ENCODE measurements at regions not wholly inside any gene's neighbourhood (a gene's known extent, or its start where the extent isn't known, plus 50 kb on each side); places are given as distances from the start of the nearest gene placed in this dataset.

DNA sequence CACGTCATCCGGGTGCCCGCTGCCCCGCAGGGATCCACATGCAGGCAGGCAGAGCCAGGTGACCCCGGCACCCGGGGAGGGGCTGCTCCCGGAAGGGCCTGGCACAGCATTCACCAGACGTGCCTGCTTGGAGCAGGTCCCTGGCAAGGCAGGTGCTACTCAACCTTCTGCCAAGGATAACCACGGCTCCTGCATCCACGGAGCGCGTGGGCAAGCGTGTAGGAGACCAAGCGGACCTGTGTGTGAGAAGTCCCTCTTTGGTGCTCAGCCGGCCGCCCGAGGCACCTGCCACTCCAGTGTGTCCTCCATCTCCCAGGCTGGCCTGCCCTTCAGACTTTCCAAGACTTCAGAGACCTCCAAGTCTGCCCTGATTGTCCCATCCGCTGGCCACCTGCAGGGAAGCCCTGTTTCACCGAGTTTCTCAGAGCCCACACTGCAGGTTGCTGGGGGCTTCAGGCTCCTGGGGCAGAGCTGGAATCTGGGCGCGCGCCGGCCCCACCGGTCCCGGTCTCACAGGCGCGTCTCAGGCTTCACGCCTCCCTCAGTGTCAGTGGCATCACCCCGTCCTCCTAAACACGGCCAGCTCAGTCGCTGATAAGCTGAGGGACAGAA lies 124.3 kb downstream of the DLL1 start:
- ATAC-seq (peak; percentile 60), DNase-seq (peak; percentile 58)
- intact Hi-C loops (cut with micrococcal nuclease) = no loop called here

DNA sequence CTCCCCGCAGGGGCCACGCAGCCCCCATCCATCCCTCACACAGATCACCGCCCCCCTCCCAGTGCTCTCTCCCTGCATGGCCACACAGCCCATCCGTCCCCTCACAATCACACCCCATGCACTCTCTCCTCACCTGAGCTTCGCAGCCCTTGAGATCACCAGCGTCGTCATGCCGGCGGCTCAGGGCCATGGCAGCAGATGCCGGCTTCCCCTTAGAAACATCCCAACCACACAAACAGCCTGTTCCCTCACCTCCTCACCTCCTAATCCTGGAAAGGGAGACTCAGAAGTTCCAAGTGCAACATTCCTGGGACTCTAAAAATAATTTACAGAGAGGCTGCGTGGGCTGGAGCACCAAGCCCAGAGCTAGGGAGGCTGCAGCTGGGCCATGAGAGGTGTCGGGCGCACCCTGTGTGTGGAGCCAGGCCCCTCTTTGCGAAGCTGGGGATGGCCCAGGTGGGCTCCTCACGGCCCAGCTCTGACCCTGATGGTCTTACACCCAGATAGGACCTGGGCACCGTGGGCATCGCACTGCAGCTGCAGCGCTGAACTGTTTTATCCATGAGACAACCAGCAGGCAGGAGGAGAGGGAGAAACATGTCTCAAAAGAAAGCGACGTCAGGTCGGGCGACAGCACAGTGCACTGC lies 125.3 kb downstream of the DLL1 start:
- ATAC-seq (peak; percentile 79), DNase-seq (peak; percentile 30)
- intact Hi-C loops (cut with micrococcal nuclease) = no loop called here

DNA sequence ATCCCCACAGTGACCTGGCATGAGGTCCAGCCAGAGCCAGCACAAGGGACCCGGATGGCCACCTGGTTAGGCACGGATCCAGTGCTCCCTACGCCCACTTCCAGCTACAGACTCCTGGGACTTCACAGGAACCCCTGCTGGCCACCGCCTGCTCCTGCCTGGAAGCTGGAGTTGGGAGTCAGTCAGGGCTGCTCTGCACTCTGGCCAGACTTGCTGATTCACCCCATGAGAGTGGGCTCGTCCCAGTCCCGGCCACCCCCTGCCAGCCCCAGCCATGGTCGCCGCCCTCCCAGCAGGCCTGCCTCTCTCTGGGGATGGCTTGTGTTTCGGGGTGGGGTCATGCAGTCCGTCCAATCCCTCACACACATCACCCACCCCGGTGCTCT lies 125.8 kb downstream of the DLL1 start:
- intact Hi-C loops (cut with micrococcal nuclease) = no loop called here
- DNase-seq = no peak

DNA sequence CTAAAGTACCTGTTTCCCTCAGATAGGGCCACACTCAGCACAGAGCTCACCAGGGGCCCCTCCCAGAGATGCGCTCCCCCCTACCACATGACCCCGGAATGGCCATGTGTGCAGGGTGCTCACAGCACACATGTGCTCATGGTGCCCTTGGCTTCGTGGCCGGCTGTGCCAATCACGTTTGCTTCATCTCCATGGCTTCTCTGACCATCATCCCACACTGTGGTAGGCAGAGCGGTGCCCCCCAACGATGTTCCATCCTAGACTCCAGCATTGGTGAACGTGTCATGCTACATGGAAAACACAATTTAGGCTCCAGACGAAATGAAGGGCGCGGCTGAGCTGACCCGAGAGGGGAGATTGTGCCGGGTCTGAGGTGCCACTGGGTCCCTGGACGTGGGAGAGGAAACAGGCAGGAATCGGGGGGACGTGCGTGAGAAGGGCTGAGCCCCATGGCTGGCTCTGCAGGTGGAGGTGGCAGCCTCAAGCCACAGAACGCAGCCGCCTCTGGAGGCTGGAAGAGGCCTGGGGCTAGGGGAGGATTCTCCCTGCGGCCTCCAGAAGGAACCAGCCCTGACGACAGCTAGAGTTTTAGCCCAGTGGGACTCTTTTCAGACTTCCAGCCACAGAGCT lies 126.5 kb downstream of the DLL1 start:
- DNase-seq (no peak), ATAC-seq (no peak)
- intact Hi-C loops (cut with micrococcal nuclease) = no loop called here

More for the DNA sequence above, 125.8 kb downstream of the DLL1 start:
- peak; percentile 65 for ATAC-seq

DNA sequence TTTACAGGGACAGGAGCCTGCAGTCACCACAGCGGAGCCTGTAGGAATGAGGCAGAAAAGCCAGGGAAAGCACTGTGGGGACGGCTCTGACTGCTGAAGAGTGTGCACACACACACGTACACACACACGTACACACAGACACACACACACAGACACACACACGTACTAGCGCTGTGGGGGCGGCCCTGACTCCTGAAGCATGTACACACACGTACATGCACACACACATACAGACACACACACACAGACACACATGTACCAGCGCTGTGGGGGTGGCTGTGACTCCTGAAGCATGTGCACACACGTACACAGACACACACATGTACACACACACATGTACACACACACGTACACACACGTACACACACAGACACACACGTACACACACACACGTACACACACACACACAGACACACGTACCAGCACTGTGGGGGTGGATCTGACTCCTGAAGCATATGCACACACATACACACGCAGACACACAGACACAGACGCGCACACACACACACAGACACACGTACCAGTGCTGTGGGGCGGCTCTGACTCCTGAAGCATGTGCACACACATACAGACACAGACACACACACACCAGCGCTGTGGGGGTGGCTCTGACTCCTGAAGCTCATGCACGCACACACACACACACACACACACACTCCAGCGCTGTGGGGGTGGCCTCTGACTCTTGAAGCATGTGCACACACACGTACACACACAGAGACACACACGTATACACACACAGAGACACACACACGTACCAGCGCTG lies 127.3 kb downstream of the DLL1 start:
- no peak for ATAC-seq
- no peak for DNase-seq
- intact Hi-C loops (cut with micrococcal nuclease) = no loop called here

DNA sequence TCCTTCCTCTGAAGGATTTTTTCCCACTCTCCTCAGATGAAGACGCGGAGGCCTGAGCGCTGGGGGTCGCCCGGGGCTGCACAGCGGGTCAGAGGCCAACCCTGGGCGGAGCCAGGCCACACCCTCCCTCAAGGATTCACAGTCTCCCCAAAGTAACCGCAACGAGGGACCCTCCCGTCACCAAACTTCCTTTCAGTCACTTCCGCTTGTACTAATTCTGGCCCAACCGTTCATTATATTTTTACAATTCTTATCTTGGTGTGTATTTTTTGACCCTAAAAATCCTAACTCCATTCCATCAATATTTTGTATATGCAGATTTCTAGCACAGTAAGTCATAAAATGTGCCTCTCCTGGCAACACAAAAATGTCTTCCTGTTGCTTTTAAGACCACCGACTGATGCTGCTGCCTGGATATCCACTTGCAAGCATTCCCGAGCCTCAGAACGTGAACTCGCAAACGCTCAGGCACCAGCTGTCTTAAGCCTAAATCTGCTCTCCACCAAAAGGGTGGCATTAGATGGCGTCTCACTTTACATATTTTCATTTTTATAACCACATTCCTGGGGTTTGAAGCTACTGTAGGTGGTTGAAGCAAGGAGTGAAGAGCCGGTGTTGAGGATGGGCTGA lies 128.0 kb downstream of the DLL1 start:
- no peak for ATAC-seq
- DNase-seq = no peak
- intact Hi-C loops (cut with micrococcal nuclease) = no loop called here

DNA sequence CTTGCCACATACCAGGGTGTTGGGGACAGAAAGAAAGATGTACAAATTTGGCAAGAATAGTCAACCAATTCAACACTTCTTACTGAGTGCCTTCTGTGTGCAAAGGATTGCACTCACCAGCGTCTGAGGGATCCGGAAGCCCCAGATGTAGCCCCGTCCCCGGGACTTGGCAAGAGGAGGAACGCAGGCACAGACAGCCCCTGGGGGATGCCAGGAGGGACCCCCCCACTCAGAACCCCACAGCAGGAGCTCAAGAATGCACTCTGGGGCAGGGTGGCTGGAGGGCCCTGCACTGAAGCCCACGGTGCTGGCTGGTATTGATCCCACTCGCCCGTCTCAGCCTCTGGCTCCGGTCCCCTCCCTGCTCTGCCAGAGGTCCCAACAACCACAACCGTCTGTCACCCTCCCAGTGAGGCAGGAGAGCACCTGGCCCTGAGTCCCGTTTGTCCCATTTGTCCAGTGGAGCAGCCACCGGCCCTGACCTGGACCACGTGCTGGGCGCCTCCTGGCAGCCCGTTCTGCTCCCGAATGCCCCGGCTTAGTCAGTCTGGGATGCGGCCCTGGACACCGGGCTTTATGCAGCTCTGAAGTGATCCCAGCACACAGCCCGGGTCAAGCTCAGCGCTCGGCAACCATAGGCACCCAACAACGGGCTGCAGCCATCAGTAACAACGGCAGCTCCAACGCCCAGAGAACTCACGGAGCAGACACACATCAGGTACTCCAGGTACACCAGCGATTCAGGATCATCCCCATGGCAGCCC lies 128.7 kb downstream of the DLL1 start:
- intact Hi-C loops (cut with micrococcal nuclease) = no loop called here
- no peak for DNase-seq
- no peak for ATAC-seq

DNA sequence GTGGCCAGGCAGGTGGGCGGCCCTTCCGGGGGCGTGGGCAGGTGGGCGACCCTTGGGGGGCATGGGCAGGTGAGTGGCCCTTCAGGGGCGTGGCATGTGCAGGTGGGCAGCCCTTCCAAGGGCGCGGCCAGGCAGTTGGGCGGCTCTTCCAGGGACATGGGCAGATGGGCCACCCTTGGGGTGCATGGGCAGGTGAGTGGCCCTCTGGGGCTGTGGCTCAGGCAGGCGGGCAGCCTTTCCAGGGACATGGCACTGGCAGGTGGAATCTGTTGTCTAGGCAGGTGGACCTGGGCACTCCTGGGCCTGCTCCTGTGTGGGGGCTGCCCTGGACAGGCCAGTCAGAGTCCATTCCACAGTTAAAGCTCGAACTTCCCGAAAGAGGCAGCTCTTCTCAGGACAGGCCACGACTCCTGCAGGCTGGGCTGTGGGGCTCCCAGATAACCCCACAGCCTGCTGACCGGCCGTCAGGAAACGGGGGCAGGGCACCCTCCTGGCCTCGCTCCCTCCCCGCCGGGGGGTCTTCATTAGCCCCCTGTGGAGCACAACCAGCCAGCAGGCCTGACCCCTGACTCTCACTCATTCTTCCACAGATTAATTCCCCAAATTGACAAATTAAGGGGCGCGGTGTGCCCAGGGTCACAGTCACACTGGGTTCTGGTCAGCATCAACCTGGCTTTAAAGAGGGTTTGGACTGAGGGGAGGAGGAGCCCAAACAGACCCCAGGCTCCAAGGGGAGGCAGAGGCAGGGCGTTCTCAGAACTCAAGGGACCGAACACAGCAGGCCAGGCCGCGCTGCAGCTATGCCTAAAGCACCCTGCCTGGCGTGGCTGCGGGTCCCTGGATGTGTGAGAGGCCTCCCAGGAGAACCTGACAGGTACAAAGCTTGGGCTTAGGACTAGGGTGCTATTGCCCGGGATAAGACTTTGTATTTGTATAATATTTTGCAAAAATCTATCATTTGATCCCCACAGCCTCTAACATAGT lies 130.0 kb downstream of the DLL1 start:
- DNase-seq = no peak
- intact Hi-C loops (cut with micrococcal nuclease) = no loop called here
- ATAC-seq = no peak

DNA sequence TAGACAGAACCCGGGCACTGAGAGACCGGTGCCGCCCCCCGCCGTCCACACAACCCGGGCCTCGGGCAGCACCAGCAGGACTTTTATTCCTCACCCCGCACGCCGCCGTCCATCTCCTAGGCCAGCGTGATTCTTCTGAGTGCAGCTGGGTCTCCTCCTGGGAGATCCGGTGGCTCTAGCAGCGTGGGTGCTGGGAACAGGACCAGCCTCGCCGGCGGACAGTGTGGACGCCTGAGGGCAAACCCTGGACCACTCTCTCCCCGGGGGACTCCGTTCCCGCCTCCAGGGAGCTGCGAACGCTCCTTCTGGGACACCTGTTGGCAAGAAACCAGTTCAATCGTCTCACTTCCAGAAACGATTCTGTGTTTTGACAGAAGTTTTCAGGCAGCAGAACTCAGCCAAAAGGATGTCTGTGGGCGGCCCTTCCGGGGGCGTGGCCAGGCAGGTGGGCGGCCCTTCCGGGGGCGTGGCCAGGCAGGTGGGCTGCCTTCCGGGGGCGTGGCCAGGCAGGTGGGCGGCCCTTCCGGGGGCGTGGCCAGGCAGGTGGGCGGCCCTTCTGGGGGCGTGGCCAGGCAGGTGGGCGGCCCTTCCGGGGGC lies 130.7 kb downstream of the DLL1 start:
- ATAC-seq (no peak), DNase-seq (no peak)
- intact Hi-C loops (cut with micrococcal nuclease) = no loop called here

DNA sequence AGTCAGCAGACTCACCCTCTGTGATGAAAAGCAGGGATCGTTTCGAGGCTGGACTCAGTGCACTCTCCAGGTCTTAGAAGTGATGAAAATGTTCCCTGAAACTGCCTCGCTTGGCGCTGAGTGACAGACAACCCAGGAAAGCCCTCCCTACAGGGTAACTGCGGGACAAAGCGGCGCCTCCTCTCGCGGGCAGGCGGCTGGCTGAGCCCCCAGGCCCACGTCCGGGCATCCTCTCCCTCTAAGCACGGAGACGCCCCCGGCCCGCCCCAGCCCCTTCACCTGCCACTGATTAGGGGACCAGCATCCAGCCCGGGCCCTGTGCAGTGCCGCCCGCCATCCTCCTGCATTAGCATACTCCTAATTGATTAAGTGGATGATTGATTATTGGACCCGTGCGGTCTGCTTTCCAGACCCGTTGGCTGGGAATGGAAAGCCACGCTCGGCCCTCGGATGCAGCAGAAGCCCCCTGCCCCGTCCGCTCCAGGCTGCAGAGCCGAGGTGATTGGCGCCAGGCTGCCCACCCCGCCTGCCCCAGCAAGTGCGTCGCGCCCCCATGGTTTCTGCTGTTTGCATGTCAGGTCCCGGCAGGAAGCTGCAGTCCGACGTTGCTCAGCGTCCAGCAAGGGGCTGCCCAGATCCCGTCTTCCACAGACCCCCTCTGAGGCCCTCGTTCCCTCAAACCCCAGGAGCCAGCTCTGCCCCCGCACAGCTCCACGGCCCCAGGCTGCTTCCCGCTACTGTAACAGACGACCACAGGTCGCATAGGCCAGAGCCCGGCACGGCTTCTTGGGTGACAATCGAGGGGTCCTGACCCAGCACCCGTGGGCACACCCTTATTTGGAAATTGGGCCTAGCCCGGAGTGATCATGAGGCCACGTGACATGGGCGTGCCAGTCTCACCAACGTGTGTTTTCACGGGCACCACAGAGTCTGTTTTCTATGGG lies 131.6 kb downstream of the DLL1 start:
- DNase-seq (no peak), ATAC-seq (no peak)
- intact Hi-C loops (cut with micrococcal nuclease) = no loop called here

DNA sequence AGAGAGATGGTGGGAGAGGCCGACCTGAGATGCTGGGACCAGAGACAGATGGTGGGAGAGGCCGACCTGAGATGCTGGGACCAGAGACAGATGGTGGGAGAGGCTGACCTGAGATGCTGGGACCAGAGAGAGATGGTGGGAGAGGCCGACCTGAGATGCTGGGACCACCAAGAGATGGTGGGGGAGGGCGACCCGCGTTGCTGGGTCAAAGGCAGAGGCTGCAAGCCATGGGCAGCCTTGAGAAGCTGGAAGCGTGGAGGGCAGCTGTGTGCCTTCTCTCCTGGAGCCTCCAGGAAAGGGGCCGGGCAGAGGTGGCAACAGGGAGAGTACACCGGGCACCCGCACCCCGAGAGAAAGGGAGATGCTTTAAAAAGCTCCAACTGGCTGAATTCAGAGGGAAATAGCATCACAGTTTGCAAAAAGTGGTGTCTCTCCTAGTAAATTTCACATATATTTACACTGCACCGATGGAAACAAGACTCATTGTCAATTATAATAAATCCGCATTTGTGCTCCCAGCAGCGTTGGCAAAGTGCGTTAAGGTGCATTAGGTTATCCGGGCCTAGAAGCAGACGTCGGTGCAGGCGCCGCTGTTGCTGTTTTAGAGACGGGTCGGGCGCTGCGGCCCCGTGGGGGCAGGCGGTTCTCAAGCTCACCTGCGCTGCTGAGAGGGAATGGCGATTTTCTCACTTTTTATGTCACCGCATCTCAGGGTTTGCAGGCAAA lies 132.4 kb downstream of the DLL1 start:
- ATAC-seq = no peak
- no peak for DNase-seq
- intact Hi-C loops (cut with micrococcal nuclease) = no loop called here

DNA sequence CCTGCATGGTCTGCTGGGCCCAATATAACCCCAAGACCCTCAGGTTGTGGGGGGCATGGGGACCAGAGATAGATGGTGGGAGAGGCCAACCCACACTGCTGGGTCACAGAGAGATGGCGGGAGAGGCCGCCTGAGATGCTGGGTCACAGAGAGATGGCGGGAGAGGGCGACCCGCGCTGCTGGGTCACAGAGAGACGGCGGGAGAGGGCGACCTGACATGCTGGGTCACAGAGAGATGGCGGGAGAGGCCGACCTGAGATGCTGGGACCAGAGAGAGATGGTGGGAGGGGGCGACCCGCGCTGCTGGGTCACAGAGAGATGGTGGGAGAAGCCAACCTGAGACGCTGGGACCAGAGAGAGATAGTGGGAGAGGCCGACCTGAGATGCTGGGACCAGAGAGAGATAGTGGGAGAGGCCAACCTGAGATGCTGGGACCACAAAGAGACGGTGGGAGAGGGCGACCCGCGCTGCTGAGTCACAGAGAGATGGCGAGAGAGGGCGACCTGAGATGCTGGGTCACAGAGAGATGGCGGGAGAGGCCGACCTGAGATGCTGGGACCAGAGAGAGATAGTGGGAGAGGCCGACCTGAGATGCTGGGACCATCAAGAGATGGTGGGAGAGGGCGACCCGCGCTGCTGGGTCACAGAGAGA lies 133.2 kb downstream of the DLL1 start:
- DNase-seq = no peak
- intact Hi-C loops (cut with micrococcal nuclease) = no loop called here

DNA sequence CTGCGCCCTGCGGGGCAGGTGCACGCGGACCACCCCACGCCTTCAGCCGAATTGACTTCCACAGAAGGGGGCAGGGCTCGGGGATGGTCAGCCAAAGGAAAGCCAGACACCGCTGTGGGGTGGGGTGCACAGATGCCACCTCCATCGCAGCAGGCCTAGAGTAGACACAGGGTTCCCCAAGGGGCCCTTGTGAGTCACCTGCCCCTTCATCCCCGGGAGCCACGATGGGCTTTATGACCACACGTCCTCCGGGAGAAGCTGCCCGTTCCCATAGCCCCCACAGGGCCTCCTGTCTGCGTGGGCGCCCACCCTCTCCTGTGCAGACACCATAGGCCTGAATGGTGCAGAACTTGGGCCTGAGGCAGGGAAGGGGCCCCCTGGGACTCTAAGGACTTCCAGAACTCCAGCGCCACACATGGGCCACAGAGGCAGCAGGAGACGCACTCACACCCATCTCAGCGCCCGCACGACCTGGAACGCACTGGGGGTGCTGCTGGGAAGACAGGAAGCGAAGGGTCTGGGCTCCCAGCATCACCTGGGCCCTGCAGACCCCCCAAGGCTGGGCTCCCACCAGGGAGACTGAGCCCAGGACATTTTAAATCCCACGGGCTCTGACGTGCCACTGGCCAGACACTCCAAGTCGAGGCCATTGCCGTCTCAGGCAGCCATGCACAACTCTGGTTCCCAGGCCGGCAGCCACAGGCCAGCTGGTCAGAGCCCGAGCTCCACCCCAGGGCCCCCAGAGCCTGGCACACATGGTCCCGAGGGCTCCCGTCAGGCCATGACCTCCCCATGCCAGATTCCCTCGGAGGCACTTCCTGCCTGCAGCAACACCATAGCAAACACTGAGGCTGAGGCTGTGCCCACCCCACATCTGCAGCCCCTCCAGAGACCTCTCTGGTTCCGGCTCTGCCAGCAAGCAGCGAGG lies 134.2 kb downstream of the DLL1 start:
- intact Hi-C loops (cut with micrococcal nuclease) = no loop called here
- no peak for ATAC-seq

More for the DNA sequence above, 133.2 kb downstream of the DLL1 start:
- ATAC-seq = no peak

DNA sequence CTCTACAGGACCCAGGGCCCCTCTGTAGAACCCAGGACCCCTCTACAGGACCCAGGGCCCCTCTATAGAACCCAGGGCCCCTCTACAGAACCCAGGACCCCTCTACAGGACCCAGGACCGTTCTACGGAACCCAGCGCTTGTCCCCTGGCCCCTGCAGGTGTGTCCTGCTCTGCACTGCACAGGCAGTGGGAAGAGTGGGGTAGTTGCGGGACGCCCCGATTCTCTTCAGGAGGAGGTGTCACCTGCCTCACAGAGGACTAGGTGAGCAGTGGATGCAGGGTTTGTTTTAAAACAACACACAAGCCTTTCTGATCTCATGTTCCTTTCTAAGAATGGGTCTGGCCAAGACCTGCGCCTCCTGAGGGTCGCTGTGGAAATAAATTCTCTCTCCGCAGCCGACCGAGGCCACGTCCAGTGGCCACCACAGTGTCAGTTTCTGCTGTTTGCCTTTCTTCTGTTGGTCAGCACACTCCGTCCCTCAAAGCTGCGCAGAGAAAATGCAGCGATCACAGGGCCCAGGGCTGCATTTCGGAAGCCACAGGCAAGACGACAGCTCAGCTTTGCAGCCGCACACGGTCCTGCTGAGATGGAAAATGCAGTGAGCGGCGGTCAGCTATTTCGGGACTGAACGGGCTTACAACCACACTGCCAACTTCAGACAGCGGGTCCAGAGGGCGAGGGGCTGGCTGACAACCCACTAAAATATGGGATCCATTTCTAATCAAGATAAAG lies 135.2 kb downstream of the DLL1 start:
- intact Hi-C loops (cut with micrococcal nuclease) = no loop called here
- no peak for DNase-seq
- no peak for ATAC-seq

More for the DNA sequence above, 134.2 kb downstream of the DLL1 start:
- DNase-seq = no peak
